Testis (tissue), 2 donors: ENCODE measurements at regions not wholly inside any gene's neighbourhood (a gene's known extent, or its start where the extent isn't known, plus 50 kb on each side); places are given as distances from the start of the nearest gene placed in this dataset.

Experiments used
- POLR2A ChIP-seq: fragments of 450-650 bp; IDR thresholded peaks from one replicate; pipeline ENCODE4 v1.6.1; 2017; ENCODE audit warnings: antibody characterized with exemption, mild to moderate bottlenecking, moderate library complexity
- TF ChIP-seq, protein P1 (sequence below), 3 experiments: fragments of 450-650 bp in 2 of 3; fragments of 200-600 bp in 1 of 3; sonication (generic) in 1 of 3; IDR thresholded peaks; one replicate each; pipeline ENCODE4 v1.5.1; 2016 to 2019; ENCODE audit warnings: antibody characterized with exemption in 3 of 3, mild to moderate bottlenecking in 2 of 3, moderate library complexity in 1 of 3

GRCh38 chr4:29867412-29867811 lies 852.8 kb upstream of the PCDH7 start:
- TF ChIP-seq, protein P1, sequence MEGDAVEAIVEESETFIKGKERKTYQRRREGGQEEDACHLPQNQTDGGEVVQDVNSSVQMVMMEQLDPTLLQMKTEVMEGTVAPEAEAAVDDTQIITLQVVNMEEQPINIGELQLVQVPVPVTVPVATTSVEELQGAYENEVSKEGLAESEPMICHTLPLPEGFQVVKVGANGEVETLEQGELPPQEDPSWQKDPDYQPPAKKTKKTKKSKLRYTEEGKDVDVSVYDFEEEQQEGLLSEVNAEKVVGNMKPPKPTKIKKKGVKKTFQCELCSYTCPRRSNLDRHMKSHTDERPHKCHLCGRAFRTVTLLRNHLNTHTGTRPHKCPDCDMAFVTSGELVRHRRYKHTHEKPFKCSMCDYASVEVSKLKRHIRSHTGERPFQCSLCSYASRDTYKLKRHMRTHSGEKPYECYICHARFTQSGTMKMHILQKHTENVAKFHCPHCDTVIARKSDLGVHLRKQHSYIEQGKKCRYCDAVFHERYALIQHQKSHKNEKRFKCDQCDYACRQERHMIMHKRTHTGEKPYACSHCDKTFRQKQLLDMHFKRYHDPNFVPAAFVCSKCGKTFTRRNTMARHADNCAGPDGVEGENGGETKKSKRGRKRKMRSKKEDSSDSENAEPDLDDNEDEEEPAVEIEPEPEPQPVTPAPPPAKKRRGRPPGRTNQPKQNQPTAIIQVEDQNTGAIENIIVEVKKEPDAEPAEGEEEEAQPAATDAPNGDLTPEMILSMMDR (IDR thresholded peaks at IDR 0.05): no peak
- no peak for TF ChIP-seq POLR2A
